ENCODE measurements at regions not wholly inside any gene's neighbourhood (a gene's known extent, or its start where the extent isn't known, plus 50 kb on each side); places are given as distances from the start of the nearest gene placed in this dataset.

- no peak overlapping the region for H3K4me3 ChIP-seq
- H3K27ac ChIP-seq, result no peak overlapping the region
- 38 to 61% (median 49%) methylated on average over 1 of the region's 1 CpG for WGBS, 4 donors
- no peaks in the 10 kb centered on the region for H3K4me1 ChIP-seq
- intact Hi-C loops (cut with DNase I), result no loop called here
- H3K27me3 ChIP-seq, result no peaks in the 10 kb centered on the region
- no peaks in the 10 kb centered on the region for H3K36me3 ChIP-seq
- ATAC-seq (no peak), DNase-seq (no peak)
- TF ChIP-seq POLR2A (IDR thresholded peaks at IDR 0.05), result no peak
- TF ChIP-seq CTCF (IDR thresholded peaks at IDR 0.05), result no peak
- no peaks in the 10 kb centered on the region for H3K9me3 ChIP-seq
Measured at GRCh38 chr9:27954858-27955257, 381.6 kb upstream of the C9orf72 start.

GRCh38 chr9:27963836-27964235 is 390.6 kb upstream of the C9orf72 start:
- Histone ChIP-seq H3K9me3 (no peaks in the 10 kb centered on the region), H3K27me3 (no peaks in the 10 kb centered on the region), H3K27ac (no peak overlapping the region), H3K36me3 (no peaks in the 10 kb centered on the region), H3K4me1 (no peaks in the 10 kb centered on the region), H3K4me3 (no peak overlapping the region)
- TF ChIP-seq POLR2A (IDR thresholded peaks at IDR 0.05) (no peak), CTCF (IDR thresholded peaks at IDR 0.05) (no peak)
- DNase-seq (no peak), ATAC-seq (no peak)
- intact Hi-C loops (cut with DNase I), result loop anchor here in 1 of 10 donors (10.0 kb wide), 1 partner anchor 61 kb away; no protein-coding TSS in a partner anchor

- no peak for DNase-seq
- Histone ChIP-seq H3K27me3 (no peaks in the 10 kb centered on the region), H3K36me3 (no peaks in the 10 kb centered on the region), H3K4me3 (no peak overlapping the region), H3K27ac (no peak overlapping the region), H3K4me1 (no peaks in the 10 kb centered on the region), H3K9me3 (no peaks in the 10 kb centered on the region)
- WGBS, 4 donors, result 68 to 76% (median 70%) methylated on average over 2 of the region's 2 CpGs
- TF ChIP-seq CTCF (IDR thresholded peaks at IDR 0.05), result no peak
- no peak for TF ChIP-seq POLR2A (IDR thresholded peaks at IDR 0.05)
- ATAC-seq, result no peak
- intact Hi-C loops (cut with DNase I), result loop anchor here in 1 of 10 donors (10.0 kb wide), 1 partner anchor 58 kb away; no protein-coding TSS in a partner anchor
Measured at GRCh38 chr9:27967210-27967609, 393.9 kb upstream of the C9orf72 start.

DNA sequence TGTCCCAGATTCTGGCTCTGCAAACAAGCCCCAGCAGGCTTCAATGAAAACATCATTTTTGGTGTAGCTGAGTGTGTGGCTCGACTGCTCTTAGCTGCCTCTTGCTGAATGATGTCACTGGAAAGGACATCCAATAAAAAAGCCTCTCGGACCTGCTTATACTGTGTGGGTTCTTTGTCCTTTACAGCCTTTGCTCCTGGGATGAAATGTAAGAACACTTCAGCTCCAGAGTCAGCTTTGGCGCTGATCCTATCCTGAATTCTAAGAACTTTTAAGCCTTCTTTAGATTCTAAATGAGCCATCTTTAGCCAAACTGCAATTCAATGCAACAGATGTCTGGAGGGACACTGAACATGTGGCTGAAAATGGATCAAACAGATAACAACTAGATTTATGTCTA is 404.6 kb upstream of the C9orf72 start:
- Histone ChIP-seq H3K4me3 (no peak overlapping the region), H3K9me3 (no peaks in the 10 kb centered on the region), H3K27ac (no peak overlapping the region), H3K27me3 (no peaks in the 10 kb centered on the region), H3K36me3 (no peaks in the 10 kb centered on the region), H3K4me1 (no peaks in the 10 kb centered on the region)
- ATAC-seq (no peak), DNase-seq (no peak)
- WGBS, 4 donors, result 51 to 57% (median 54%) methylated on average over 3 of the region's 3 CpGs
- intact Hi-C loops (cut with DNase I), result no loop called here
- TF ChIP-seq CTCF (IDR thresholded peaks at IDR 0.05) (no peak), POLR2A (IDR thresholded peaks at IDR 0.05) (no peak)
